Aorta (tissue), 5 donors: ENCODE measurements at regions not wholly inside any gene's neighbourhood (a gene's known extent, or its start where the extent isn't known, plus 50 kb on each side); places are given as distances from the start of the nearest gene placed in this dataset.

Source experiments
- ATAC-seq: fragments of 200-7000 bp; cut with Tn5 transposase; one replicate; pipeline ENCODE4 v1.9.1; 2022; ENCODE audit warnings: moderate library complexity; ENCODE audit not compliant: low FRiP score
- DNase-seq, 2 donors: peaks; one replicate each; pipeline ENCODE4 v3.0.0-alpha.2; 2020
- H3K27ac ChIP-seq, 2 donors: one replicate each; pipeline ENCODE4 v1.5.1; 2013; ENCODE audit warnings: low read length in 2 of 2, mild to moderate bottlenecking in 2 of 2, moderate library complexity in 2 of 2, control low read depth in 1 of 2, inconsistent platforms in 1 of 2, low read depth in 1 of 2
- H3K27me3 ChIP-seq, 2 donors: one replicate each; pipeline ENCODE4 v1.6.1; 2013; ENCODE audit warnings: control low read depth in 1 of 2, low read length in 1 of 2, mild to moderate bottlenecking in 1 of 2, moderate library complexity in 1 of 2; ENCODE audit not compliant: insufficient read depth in 2 of 2, control insufficient read depth in 1 of 2
- H3K36me3 ChIP-seq, 2 donors: one replicate each; pipeline ENCODE4 v1.6.1; 2013; ENCODE audit warnings: control low read depth in 1 of 2, low read length in 1 of 2, mild to moderate bottlenecking in 1 of 2; ENCODE audit not compliant: insufficient read depth in 2 of 2, control insufficient read depth in 1 of 2
- H3K4me1 ChIP-seq, 2 donors: one replicate each; pipeline ENCODE4 v1.6.1; 2013; ENCODE audit warnings: low read length in 2 of 2, control low read depth in 1 of 2, mild to moderate bottlenecking in 1 of 2, moderate library complexity in 1 of 2; ENCODE audit not compliant: insufficient read depth in 2 of 2, control insufficient read depth in 1 of 2
- H3K4me3 ChIP-seq, 2 donors: one replicate each; pipeline ENCODE4 v1.5.1; 2013; ENCODE audit warnings: low read length in 2 of 2, control low read depth in 1 of 2, mild to moderate bottlenecking in 1 of 2
- H3K9me3 ChIP-seq: one replicate; pipeline ENCODE4 v1.6.1; 2013; ENCODE audit warnings: mild to moderate bottlenecking, low read length; ENCODE audit not compliant: control insufficient read depth
- WGBS, 2 donors: extraction: QIAGEN DNeasy Blood & Tissue Kit; methylation state at CpG; one replicate each; pipeline ENCODE4 v1.1.7; 2013; 5-methylcytosine and 5-hydroxymethylcytosine counted together
- intact Hi-C, 2 donors: fragments of 100-400 bp; cut with DNase I; formaldehyde crosslinking; loops; one replicate each; pipeline versions ENCODE4 v1.14.2 to v1.15.0; 2022
- donor health status: healthy with polysubstance abuse.
- donor health status: Bipolar disorder and iron deficiency.
- donor health status: DM: no; HTN: no; CAD: no.
- donor health status: DM: no; HTN: no; CAD: no.
- donor health status: DM: yes; HTN: yes; CAD: no.

- ATAC-seq (no peak), DNase-seq (no peak)
- H3K27me3 ChIP-seq, result no peaks in the 10 kb centered on the region
- WGBS, 2 donors, result 12 to 28% methylated on average over 3 of the region's 3 CpGs
- intact Hi-C loops, result no loop called here
- peak overlapping the region; percentile 24 to 71 for H3K27ac ChIP-seq
- H3K4me3 ChIP-seq, result no peak overlapping the region
- no peaks in the 10 kb centered on the region for H3K9me3 ChIP-seq
- no peaks in the 10 kb centered on the region for H3K36me3 ChIP-seq
- H3K4me1 ChIP-seq, result peaks cover 3 to 13% of the 10 kb centered on the region in 2 donors
Measured at GRCh38 chr5:82339792-82340191, 61.6 kb upstream of the RPS23 start.

GRCh38 chr5:82338771-82339373, 60.7 kb upstream of the RPS23 start:
- intact Hi-C loops, result no loop called here
- H3K4me1 ChIP-seq, result peaks cover 3 to 13% of the 10 kb centered on the region in 2 donors
- 60 to 67% methylated on average over 5 of the region's 5 CpGs for WGBS, 2 donors

GRCh38 chr5:82336959-82337351, 58.8 kb upstream of the RPS23 start:
- intact Hi-C loops, result no loop called here
- Histone ChIP-seq H3K4me3 (no peak overlapping the region), H3K27me3 (no peaks in the 10 kb centered on the region), H3K36me3 (no peaks in the 10 kb centered on the region), H3K27ac (peak overlapping the region in 1 of 2 donors; percentile 82), H3K9me3 (no peaks in the 10 kb centered on the region), H3K4me1 (peaks cover 5 to 18% of the 10 kb centered on the region in 2 donors)
- DNase-seq (no peak), ATAC-seq (no peak)
- 76 to 77% methylated on average over 1 of the region's 1 CpG for WGBS, 2 donors

More at GRCh38 chr5:82338771-82339373, 60.7 kb upstream of the RPS23 start:
- Histone ChIP-seq H3K9me3 (no peaks in the 10 kb centered on the region), H3K27me3 (no peaks in the 10 kb centered on the region), H3K27ac (peak overlapping the region in 1 of 2 donors; percentile 25), H3K4me3 (no peak overlapping the region), H3K36me3 (no peaks in the 10 kb centered on the region)
- ATAC-seq (no peak), DNase-seq (no peak)

GRCh38 chr5:82336226-82336958, 58.2 kb upstream of the RPS23 start:
- peaks cover 5 to 18% of the 10 kb centered on the region in 2 donors for H3K4me1 ChIP-seq
- no peaks in the 10 kb centered on the region for H3K27me3 ChIP-seq
- WGBS, 2 donors, result 10 to 11% methylated on average over 3 of the region's 3 CpGs
- H3K4me3 ChIP-seq, result no peak overlapping the region
- no peaks in the 10 kb centered on the region for H3K36me3 ChIP-seq
- no peak for ATAC-seq
- no peak for DNase-seq
- H3K27ac ChIP-seq, result peak overlapping the region; percentile 88 to 100
- no peaks in the 10 kb centered on the region for H3K9me3 ChIP-seq
- intact Hi-C loops, result no loop called here

- Histone ChIP-seq H3K9me3 (no peaks in the 10 kb centered on the region), H3K27ac (peak overlapping the region; percentile 97 to 100), H3K4me1 (peaks cover 9 to 18% of the 10 kb centered on the region in 2 donors), H3K4me3 (no peak overlapping the region), H3K27me3 (no peaks in the 10 kb centered on the region), H3K36me3 (no peaks in the 10 kb centered on the region)
- DNase-seq (peak; percentile 73 to 80), ATAC-seq (peak; percentile 79)
- intact Hi-C loops, result no loop called here
- WGBS, 2 donors, result 27 to 44% methylated on average over 5 of the region's 5 CpGs
Measured at GRCh38 chr5:82335806-82336205, 57.7 kb upstream of the RPS23 start.

GRCh38 chr5:82334856-82335255, 56.7 kb upstream of the RPS23 start:
- intact Hi-C loops, result no loop called here
- DNase-seq (no peak), ATAC-seq (peak; percentile 72)
- Histone ChIP-seq H3K36me3 (no peaks in the 10 kb centered on the region), H3K4me3 (no peak overlapping the region), H3K4me1 (peaks cover 9 to 16% of the 10 kb centered on the region in 2 donors), H3K27me3 (no peaks in the 10 kb centered on the region), H3K27ac (peak overlapping the region; percentile 98 to 100), H3K9me3 (no peaks in the 10 kb centered on the region)
- WGBS, 2 donors, result 0 to 5% methylated on average over 4 of the region's 4 CpGs

GRCh38 chr5:82334085-82334692, 56.0 kb upstream of the RPS23 start:
- Histone ChIP-seq H3K27me3 (no peaks in the 10 kb centered on the region), H3K27ac (peak overlapping the region; percentile 98 to 100), H3K4me3 (no peak overlapping the region), H3K36me3 (no peaks in the 10 kb centered on the region), H3K9me3 (no peaks in the 10 kb centered on the region), H3K4me1 (peaks cover 9 to 13% of the 10 kb centered on the region in 2 donors)
- intact Hi-C loops, result no loop called here
- ATAC-seq (no peak), DNase-seq (no peak)
- WGBS, 2 donors, result 19 to 21% methylated on average over 5 of the region's 5 CpGs

- DNase-seq (no peak), ATAC-seq (no peak)
- H3K4me3 ChIP-seq, result no peak overlapping the region
- no peaks in the 10 kb centered on the region for H3K9me3 ChIP-seq
- H3K36me3 ChIP-seq, result no peaks in the 10 kb centered on the region
- peak overlapping the region in 1 of 2 donors; percentile 98 for H3K27ac ChIP-seq
- H3K27me3 ChIP-seq, result no peaks in the 10 kb centered on the region
- H3K4me1 ChIP-seq, result peaks cover 9 to 13% of the 10 kb centered on the region in 2 donors
- WGBS, 2 donors, result 4 to 8% methylated on average over 2 of the region's 2 CpGs
- intact Hi-C loops, result no loop called here
Measured at GRCh38 chr5:82332886-82333615, 54.9 kb upstream of the RPS23 start.
